DOHH2 (cell line): ENCODE measurements at regions not wholly inside any gene's neighbourhood (a gene's known extent, or its start where the extent isn't known, plus 50 kb on each side); places are given as distances from the start of the nearest gene placed in this dataset.

ENCODE experiments used
- H3F3A ChIP-seq: fragments of 200-600 bp; sonication (generic), shearing (Covaris generic); 2 replicates; pipeline ENCODE4 v1.6.0; 2016; ENCODE audit warnings: antibody characterized with exemption, mild to moderate bottlenecking; ENCODE audit not compliant: control insufficient read depth, insufficient read depth
- H3K27ac ChIP-seq: fragments of 200-600 bp; sonication (generic); 2 replicates; pipeline ENCODE4 v1.5.1; 2014; ENCODE audit warnings: low read depth, mild to moderate bottlenecking, low read length, moderate library complexity
- H3K27me3 ChIP-seq: fragments of 200-600 bp; sonication (generic); 2 replicates; pipeline ENCODE4 v1.6.1; 2014; ENCODE audit warnings: mild to moderate bottlenecking, low read length, mixed read lengths; ENCODE audit not compliant: control insufficient read depth
- H3K36me3 ChIP-seq: fragments of 200-600 bp; sonication (generic); 2 replicates; pipeline ENCODE4 v1.6.1; 2014; ENCODE audit warnings: mild to moderate bottlenecking, low read length, moderate library complexity, mixed read lengths; ENCODE audit not compliant: control insufficient read depth
- H3K4me1 ChIP-seq: fragments of 200-600 bp; sonication (generic); 2 replicates; pipeline ENCODE4 v1.6.1; 2014; ENCODE audit warnings: mild to moderate bottlenecking, low read length, mixed read lengths; ENCODE audit not compliant: control insufficient read depth
- H3K4me2 ChIP-seq: fragments of 200-600 bp; sonication (generic); 2 replicates; pipeline ENCODE4 v1.6.0; 2014; ENCODE audit warnings: mild to moderate bottlenecking, low read length, moderate library complexity
- H3K4me3 ChIP-seq: fragments of 200-600 bp; sonication (generic); 2 replicates; pipeline ENCODE4 v1.5.1; 2014; ENCODE audit warnings: mild to moderate bottlenecking, low read length, mixed read lengths
- H3K79me2 ChIP-seq: fragments of 200-600 bp; sonication (generic); 2 replicates; pipeline ENCODE4 v1.6.1; 2014; ENCODE audit warnings: mild to moderate bottlenecking, low read length, mixed read lengths; ENCODE audit not compliant: control insufficient read depth
- H3K9me2 ChIP-seq: fragments of 200-600 bp; sonication (generic); replicated peaks from 2 replicates; pipeline ENCODE4 v1.6.1; 2014; ENCODE audit warnings: mild to moderate bottlenecking, low read length, mixed read lengths; ENCODE audit not compliant: control insufficient read depth
- H3K9me3 ChIP-seq: fragments of 200-600 bp; sonication (generic); 2 replicates; pipeline ENCODE4 v1.6.1; 2014; ENCODE audit warnings: antibody characterized with exemption, low read length, mixed read lengths; ENCODE audit not compliant: control insufficient read depth, insufficient read depth
- H4K20me1 ChIP-seq: fragments of 200-600 bp; sonication (generic); 2 replicates; pipeline ENCODE4 v1.6.0; 2014; ENCODE audit warnings: low read depth, mild to moderate bottlenecking, antibody characterized with exemption, low read length, moderate library complexity; ENCODE audit not compliant: control insufficient read depth, insufficient read depth
- CTCF ChIP-seq: fragments of 200-600 bp; sonication (generic); IDR thresholded peaks from one replicate; pipeline ENCODE4 v1.5.1; 2014; ENCODE audit warnings: antibody characterized with exemption, mild to moderate bottlenecking, low read depth, low read length; ENCODE audit not compliant: poor library complexity, severe bottlenecking
- EZH2phosphoT487 ChIP-seq: fragments of 200-600 bp; sonication (generic); IDR thresholded peaks from 2 replicates; pipeline ENCODE4 v1.6.1; 2017; ENCODE audit warnings: borderline replicate concordance, mild to moderate bottlenecking, antibody characterized with exemption, low read length, moderate library complexity, mixed read lengths

- H3K79me2 ChIP-seq: no peaks in the 10 kb centered on the region
- no peaks in the 10 kb centered on the region for H3K27me3 ChIP-seq
- H3K4me3 ChIP-seq: no peak overlapping the region
- H3K4me1 ChIP-seq: peaks cover 12% of the 10 kb centered on the region
- H4K20me1 ChIP-seq: no peaks in the 10 kb centered on the region
- H3K9me2 ChIP-seq: no peaks in the 10 kb centered on the region
- no peaks in the 10 kb centered on the region for H3K9me3 ChIP-seq
- TF ChIP-seq CTCF (no peak), EZH2phosphoT487 (no peak)
- no peaks in the 10 kb centered on the region for H3K36me3 ChIP-seq
- no peaks in the 10 kb centered on the region for H3F3A ChIP-seq
- H3K27ac ChIP-seq: no peak overlapping the region
- no peak overlapping the region; the same call in 1 of the 2 replicates for H3K4me2 ChIP-seq
Observed at GRCh38 chr10:56606202-56606601, 245.1 kb upstream of the ZWINT start.

DNA sequence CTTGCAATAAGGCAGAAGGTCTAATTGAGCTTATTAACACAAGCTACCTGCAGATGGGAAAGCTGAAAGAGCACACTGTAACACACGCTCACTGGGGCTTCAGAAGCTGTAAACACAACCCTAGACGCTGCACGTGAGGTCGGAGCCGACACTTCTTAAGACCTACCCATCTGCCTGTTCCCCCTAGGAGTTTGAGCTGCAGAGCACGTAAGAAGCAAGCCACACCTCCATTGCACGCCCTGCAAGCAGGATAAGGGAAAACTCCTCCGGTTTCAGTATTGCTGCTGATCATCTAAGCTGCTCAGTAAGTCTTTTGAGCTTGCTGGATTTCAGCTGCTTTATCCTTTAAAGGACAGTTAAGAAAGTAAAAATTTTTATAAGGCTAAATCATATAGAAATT lies 244.0 kb upstream of the ZWINT start:
- H3K79me2 ChIP-seq: no peaks in the 10 kb centered on the region
- peaks cover 12% of the 10 kb centered on the region for H3K4me1 ChIP-seq
- no peaks in the 10 kb centered on the region for H3K9me3 ChIP-seq
- no peaks in the 10 kb centered on the region for H3K36me3 ChIP-seq
- H3K4me2 ChIP-seq: peak overlapping the region; percentile 55
- no peaks in the 10 kb centered on the region for H3F3A ChIP-seq
- peak overlapping the region; percentile 40 for H3K4me3 ChIP-seq
- H3K27me3 ChIP-seq: no peaks in the 10 kb centered on the region
- H3K27ac ChIP-seq: no peak overlapping the region
- TF ChIP-seq CTCF: no peak
- H4K20me1 ChIP-seq: no peaks in the 10 kb centered on the region
- no peaks in the 10 kb centered on the region for H3K9me2 ChIP-seq

GRCh38 chr10:56604624-56605023 lies 243.6 kb upstream of the ZWINT start:
- Histone ChIP-seq H3K9me3 (no peaks in the 10 kb centered on the region), H4K20me1 (no peaks in the 10 kb centered on the region), H3K36me3 (no peaks in the 10 kb centered on the region), H3K4me1 (peaks cover 12% of the 10 kb centered on the region), H3F3A (no peaks in the 10 kb centered on the region), H3K9me2 (no peaks in the 10 kb centered on the region), H3K4me2 (peak overlapping the region; percentile 55; the same call in 1 of the 2 replicates), H3K27me3 (no peaks in the 10 kb centered on the region), H3K79me2 (no peaks in the 10 kb centered on the region), H3K27ac (no peak overlapping the region), H3K4me3 (no peak overlapping the region; the same call in 1 of the 2 replicates)
- TF ChIP-seq EZH2phosphoT487: no peak
- no peak for TF ChIP-seq CTCF

- Histone ChIP-seq H3K4me1 (no peaks in the 10 kb centered on the region), H3F3A (no peaks in the 10 kb centered on the region), H3K27ac (no peak overlapping the region), H3K9me3 (no peaks in the 10 kb centered on the region), H4K20me1 (no peaks in the 10 kb centered on the region), H3K4me3 (no peak overlapping the region), H3K4me2 (no peak overlapping the region), H3K9me2 (no peaks in the 10 kb centered on the region), H3K79me2 (no peaks in the 10 kb centered on the region), H3K36me3 (no peaks in the 10 kb centered on the region), H3K27me3 (no peaks in the 10 kb centered on the region)
- TF ChIP-seq EZH2phosphoT487 (no peak), CTCF (no peak)
Observed at GRCh38 chr10:56599201-56599600, 238.1 kb upstream of the ZWINT start.
